SKM-1 treated with dmso at 0.1 percent for 144 hours (cell line): ENCODE measurements at regions not wholly inside any gene's neighbourhood (a gene's known extent, or its start where the extent isn't known, plus 50 kb on each side); places are given as distances from the start of the nearest gene placed in this dataset.

ENCODE experiments used
- DNase-seq: peaks from one replicate; lab custom pipeline; 2025; ENCODE audit not compliant: unreplicated experiment; lab: John Stamatoyannopoulos, UW

- no peak for DNase-seq
These were observed 66.3 kb upstream of the SORCS3 start for GRCh38 chr10:104574838-104575237.

GRCh38 chr10:104576611-104577010, 64.5 kb upstream of the SORCS3 start:
- no peak for DNase-seq

GRCh38 chr10:104577163-104577562, 63.9 kb upstream of the SORCS3 start:
- no peak for DNase-seq

- no peak for DNase-seq
These were observed 63.1 kb upstream of the SORCS3 start for GRCh38 chr10:104577861-104578521.

GRCh38 chr10:104578671-104579070, 62.4 kb upstream of the SORCS3 start:
- no peak for DNase-seq

- no peak for DNase-seq
These were observed 62.0 kb upstream of the SORCS3 start for GRCh38 chr10:104579136-104579535.

- DNase-seq: no peak
These were observed 60.8 kb upstream of the SORCS3 start for GRCh38 chr10:104580321-104580720.

GRCh38 chr10:104580774-104581675, 60.1 kb upstream of the SORCS3 start:
- DNase-seq: peak; percentile 45

GRCh38 chr10:104581884-104582601, 59.0 kb upstream of the SORCS3 start:
- no peak for DNase-seq

GRCh38 chr10:104582602-104582951, 58.5 kb upstream of the SORCS3 start:
- DNase-seq: no peak

- no peak for DNase-seq
These were observed 58.1 kb upstream of the SORCS3 start for GRCh38 chr10:104582966-104583365.

GRCh38 chr10:104584541-104584940, 56.5 kb upstream of the SORCS3 start:
- no peak for DNase-seq

GRCh38 chr10:104587751-104588150, 53.3 kb upstream of the SORCS3 start:
- no peak for DNase-seq

GRCh38 chr10:104589431-104589830, 51.7 kb upstream of the SORCS3 start:
- no peak for DNase-seq

- DNase-seq: no peak
These were observed 51.2 kb upstream of the SORCS3 start for GRCh38 chr10:104589871-104590270.
